ENCODE measurements at regions not wholly inside any gene's neighbourhood (a gene's known extent, or its start where the extent isn't known, plus 50 kb on each side); places are given as distances from the start of the nearest gene placed in this dataset.

DNA sequence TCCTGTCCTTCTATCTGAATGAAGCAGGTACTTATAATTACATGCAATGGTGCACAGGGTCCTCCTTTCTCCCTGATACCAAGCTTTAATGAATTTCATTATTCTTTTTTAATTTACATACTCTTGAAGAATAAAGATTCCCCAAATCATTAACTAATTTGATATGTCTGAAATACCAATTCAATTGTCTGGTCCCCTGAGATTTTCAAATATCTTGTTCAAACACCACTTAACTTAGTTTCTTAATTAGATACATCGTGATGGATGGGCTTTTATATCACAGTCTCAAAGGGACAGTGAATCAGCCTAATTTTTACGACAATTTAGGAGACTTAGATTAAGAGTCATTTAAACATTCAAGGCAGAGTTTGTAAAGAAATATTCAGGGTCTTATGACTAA is 1054.6 kb downstream of the PLA2G4A start:
- Histone ChIP-seq H3K4me3 (no peak overlapping the region), H3K9me3 (no peaks in the 10 kb centered on the region), H3K36me3 (no peaks in the 10 kb centered on the region), H3K4me1 (no peaks in the 10 kb centered on the region), H3K27me3 (no peaks in the 10 kb centered on the region), H3K27ac (no peak overlapping the region)
- DNase-seq: no peak
- WGBS (ENCODE audit: insufficient coverage, low coverage, low lambda C conversion rate, missing lambda C conversion rate): 62% methylated on average over 2 of the region's 2 CpGs
- intact Hi-C loops (cut with DNase I): no loop called here
- no peak for ATAC-seq
- TF ChIP-seq CTCF (IDR thresholded peaks at IDR 0.05) (no peak), POLR2A (IDR thresholded peaks at IDR 0.05) (no peak)

DNA sequence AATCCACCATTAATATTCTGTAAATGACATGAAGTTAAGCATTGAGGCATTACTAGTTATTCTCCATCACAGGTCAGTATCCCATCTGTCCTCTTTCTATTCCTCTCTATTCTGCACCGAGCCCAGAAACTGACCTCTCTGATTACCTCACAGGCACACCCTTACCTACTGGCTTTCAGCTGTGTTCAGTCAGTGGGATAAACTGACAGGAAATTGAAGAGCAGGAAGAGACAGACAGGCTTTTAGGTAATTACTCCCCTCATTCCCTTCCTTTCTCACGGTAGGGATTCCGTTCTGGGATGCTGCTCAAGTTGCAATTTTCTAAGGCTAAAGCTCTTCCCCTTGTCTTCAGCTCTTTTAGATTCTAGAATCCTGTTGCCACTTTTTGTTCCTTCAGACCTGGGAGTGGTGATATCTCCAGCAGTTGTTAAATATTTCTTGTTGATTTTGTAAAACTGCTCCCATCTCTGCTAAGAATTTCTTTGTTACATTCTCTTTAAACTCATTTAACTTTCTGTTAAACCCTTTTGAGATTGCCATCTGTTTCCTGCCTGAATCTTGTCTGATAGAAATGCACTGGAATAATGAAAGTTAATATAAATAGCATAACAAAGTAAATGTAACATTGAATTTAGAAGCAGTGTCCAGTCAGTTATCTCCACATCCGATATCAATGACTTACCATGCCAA is 1063.4 kb downstream of the PLA2G4A start:
- Histone ChIP-seq H3K27me3 (no peaks in the 10 kb centered on the region), H3K27ac (no peak overlapping the region), H3K4me3 (no peak overlapping the region), H3K9me3 (no peaks in the 10 kb centered on the region), H3K36me3 (no peaks in the 10 kb centered on the region), H3K4me1 (no peaks in the 10 kb centered on the region)
- DNase-seq: no peak
- no peak for ATAC-seq
- WGBS (ENCODE audit: insufficient coverage, low coverage, low lambda C conversion rate, missing lambda C conversion rate): 23% methylated on average over 4 of the region's 4 CpGs
- intact Hi-C loops (cut with DNase I): no loop called here
- TF ChIP-seq CTCF (IDR thresholded peaks at IDR 0.05): no peak
- no peak for TF ChIP-seq POLR2A (IDR thresholded peaks at IDR 0.05)

GRCh38 chr1:187892683-187893039 is 1063.9 kb downstream of the PLA2G4A start:
- TF ChIP-seq POLR2A (IDR thresholded peaks at IDR 0.05) (no peak), CTCF (IDR thresholded peaks at IDR 0.05) (no peak)
- no peaks in the 10 kb centered on the region for H3K4me1 ChIP-seq
- H3K27me3 ChIP-seq: no peaks in the 10 kb centered on the region
- H3K4me3 ChIP-seq: no peak overlapping the region
- no peaks in the 10 kb centered on the region for H3K36me3 ChIP-seq
- H3K9me3 ChIP-seq: no peaks in the 10 kb centered on the region
- ATAC-seq (no peak), DNase-seq (no peak)
- intact Hi-C loops (cut with DNase I): no loop called here
- H3K27ac ChIP-seq: no peak overlapping the region

- no peak for DNase-seq
- TF ChIP-seq POLR2A (IDR thresholded peaks at IDR 0.05): no peak
- TF ChIP-seq CTCF (IDR thresholded peaks at IDR 0.05): no peak
- Histone ChIP-seq H3K9me3 (no peaks in the 10 kb centered on the region), H3K4me1 (no peaks in the 10 kb centered on the region), H3K27ac (no peak overlapping the region), H3K4me3 (no peak overlapping the region), H3K27me3 (no peaks in the 10 kb centered on the region), H3K36me3 (no peaks in the 10 kb centered on the region)
- 48% methylated on average over 2 of the region's 2 CpGs for WGBS (ENCODE audit: insufficient coverage, low coverage, low lambda C conversion rate, missing lambda C conversion rate)
- no peak for ATAC-seq
- intact Hi-C loops (cut with DNase I): no loop called here
Measured at GRCh38 chr1:187893471-187893870, 1064.7 kb downstream of the PLA2G4A start.

DNA sequence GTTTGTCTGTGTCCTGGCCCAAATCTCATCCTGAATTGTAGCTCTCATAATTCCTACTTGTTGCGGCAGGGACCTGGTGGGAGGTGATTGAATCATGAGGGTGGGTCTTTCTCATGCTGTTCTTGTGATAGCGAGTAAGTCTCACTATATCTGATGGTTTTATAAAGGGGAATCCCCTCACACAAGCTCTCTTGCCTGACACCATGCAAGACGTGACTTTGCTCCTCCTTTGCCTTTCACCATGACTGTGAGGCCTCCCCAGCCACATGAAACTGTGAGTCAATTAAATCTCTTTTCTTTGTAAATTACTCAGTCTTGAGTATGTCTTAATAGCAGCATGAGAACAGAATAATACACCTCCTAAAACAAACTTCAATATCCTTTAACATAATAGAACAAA is 1065.6 kb downstream of the PLA2G4A start:
- Histone ChIP-seq H3K9me3 (no peaks in the 10 kb centered on the region), H3K27me3 (no peaks in the 10 kb centered on the region), H3K4me3 (no peak overlapping the region), H3K36me3 (no peaks in the 10 kb centered on the region), H3K4me1 (no peaks in the 10 kb centered on the region), H3K27ac (no peak overlapping the region)
- no peak for ATAC-seq
- WGBS (ENCODE audit: insufficient coverage, low coverage, low lambda C conversion rate, missing lambda C conversion rate): 68% methylated on average over 3 of the region's 3 CpGs
- TF ChIP-seq POLR2A (IDR thresholded peaks at IDR 0.05) (no peak), CTCF (IDR thresholded peaks at IDR 0.05) (no peak)
- no peak for DNase-seq
- intact Hi-C loops (cut with DNase I): no loop called here

Measured in right lobe of liver (tissue), 6 donors.